ENCODE measurements at regions not wholly inside any gene's neighbourhood (a gene's known extent, or its start where the extent isn't known, plus 50 kb on each side); places are given as distances from the start of the nearest gene placed in this dataset.

- DNase-seq (ENCODE audit: low read depth) = no peak
- H3K4me3 ChIP-seq (ENCODE audit: control insufficient read depth, low read depth, low read length) = no peak overlapping the region
- TF ChIP-seq CTCF (conservative IDR thresholded peaks at IDR 0.05; ENCODE audit: control insufficient read depth, insufficient read depth, low read depth, low read length) = no peak
Measured at GRCh38 chr13:55307909-55308308, 1832.8 kb upstream of the PRR20A start.

- no peak for DNase-seq (ENCODE audit: low read depth)
- no peak for TF ChIP-seq CTCF (conservative IDR thresholded peaks at IDR 0.05; ENCODE audit: control insufficient read depth, insufficient read depth, low read depth, low read length)
- H3K4me3 ChIP-seq (ENCODE audit: control insufficient read depth, low read depth, low read length) = no peak overlapping the region
Measured at GRCh38 chr13:55341891-55342290, 1798.8 kb upstream of the PRR20A start.

- DNase-seq (ENCODE audit: low read depth) = no peak
- no peak overlapping the region for H3K4me3 ChIP-seq (ENCODE audit: control insufficient read depth, low read depth, low read length)
- no peak for TF ChIP-seq CTCF (conservative IDR thresholded peaks at IDR 0.05; ENCODE audit: control insufficient read depth, insufficient read depth, low read depth, low read length)
Measured at GRCh38 chr13:55345224-55345623, 1795.5 kb upstream of the PRR20A start.

GRCh38 chr13:55347528-55347927, 1793.2 kb upstream of the PRR20A start:
- no peak overlapping the region for H3K4me3 ChIP-seq (ENCODE audit: control insufficient read depth, low read depth, low read length)
- no peak for TF ChIP-seq CTCF (conservative IDR thresholded peaks at IDR 0.05; ENCODE audit: control insufficient read depth, insufficient read depth, low read depth, low read length)

GRCh38 chr13:55359067-55359466, 1781.7 kb upstream of the PRR20A start:
- no peak for TF ChIP-seq CTCF (conservative IDR thresholded peaks at IDR 0.05; ENCODE audit: control insufficient read depth, insufficient read depth, low read depth, low read length)
- DNase-seq (ENCODE audit: low read depth) = no peak
- no peak overlapping the region for H3K4me3 ChIP-seq (ENCODE audit: control insufficient read depth, low read depth, low read length)

More at GRCh38 chr13:55347528-55347927, 1793.2 kb upstream of the PRR20A start:
- DNase-seq (ENCODE audit: low read depth) = no peak

- no peak for TF ChIP-seq CTCF (conservative IDR thresholded peaks at IDR 0.05; ENCODE audit: control insufficient read depth, insufficient read depth, low read depth, low read length)
- H3K4me3 ChIP-seq (ENCODE audit: control insufficient read depth, low read depth, low read length) = no peak overlapping the region
- no peak for DNase-seq (ENCODE audit: low read depth)
Measured at GRCh38 chr13:55361141-55361540, 1779.6 kb upstream of the PRR20A start.

- DNase-seq (ENCODE audit: low read depth) = no peak
- no peak overlapping the region for H3K4me3 ChIP-seq (ENCODE audit: control insufficient read depth, low read depth, low read length)
- TF ChIP-seq CTCF (conservative IDR thresholded peaks at IDR 0.05; ENCODE audit: control insufficient read depth, insufficient read depth, low read depth, low read length) = no peak
Measured at GRCh38 chr13:55366676-55367075, 1774.0 kb upstream of the PRR20A start.

Measured in fibroblast of mammary gland (primary cell).